H9 (cell line): ENCODE measurements at regions not wholly inside any gene's neighbourhood (a gene's known extent, or its start where the extent isn't known, plus 50 kb on each side); places are given as distances from the start of the nearest gene placed in this dataset.
"Not testable (repeated sequence)": the region's sequence is repeated elsewhere in the genome, so short reads cannot be mapped to it uniquely, and the experiment has no call there.

ENCODE experiments used
- DNase-seq: peaks from one replicate; pipeline ENCODE4 v3.0.0-alpha.2; 2017
- H2AFZ ChIP-seq: one replicate; pipeline ENCODE4 v1.6.1; 2013; ENCODE audit warnings: mild to moderate bottlenecking, low read length, control low read depth, moderate library complexity
- H2AK5ac ChIP-seq: 2 replicates; pipeline ENCODE4 v1.6.1; 2013; ENCODE audit warnings: low read length, control low read depth, mixed read lengths; ENCODE audit not compliant: insufficient read length
- H2BK120ac ChIP-seq: one replicate; pipeline ENCODE4 v1.6.1; 2013; ENCODE audit warnings: low read depth, mild to moderate bottlenecking, low read length, control low read depth, inconsistent platforms; ENCODE audit not compliant: poor library complexity, severe bottlenecking
- H2BK12ac ChIP-seq: 2 replicates; pipeline ENCODE4 v1.6.1; 2013; ENCODE audit warnings: low read length, control low read depth, mixed read lengths, low read depth; ENCODE audit not compliant: insufficient read length
- H2BK15ac ChIP-seq: 2 replicates; pipeline ENCODE4 v1.6.1; 2013; ENCODE audit warnings: low read depth, low read length, control low read depth
- H2BK20ac ChIP-seq: one replicate; pipeline ENCODE4 v1.6.1; 2013; ENCODE audit warnings: low read depth, mild to moderate bottlenecking, low read length, control low read depth, inconsistent platforms; ENCODE audit not compliant: poor library complexity, severe bottlenecking
- H2BK5ac ChIP-seq: 2 replicates; pipeline ENCODE4 v1.6.1; 2013; ENCODE audit warnings: low read length, control low read depth, mixed read lengths; ENCODE audit not compliant: insufficient read length
- H3K14ac ChIP-seq: 2 replicates; pipeline ENCODE4 v1.6.1; 2013; ENCODE audit warnings: low read length, control low read depth; ENCODE audit not compliant: insufficient read depth
- H3K18ac ChIP-seq: 2 replicates; pipeline ENCODE4 v1.6.1; 2013; ENCODE audit warnings: low read depth, mild to moderate bottlenecking, mixed read lengths, low read length, control low read depth; ENCODE audit not compliant: insufficient read length
- H3K23ac ChIP-seq: 2 replicates; pipeline ENCODE4 v1.6.1; 2013; ENCODE audit warnings: low read length, control low read depth, mixed read lengths, low read depth; ENCODE audit not compliant: insufficient read length
- H3K23me2 ChIP-seq: 2 replicates; pipeline ENCODE4 v1.6.1; 2013; ENCODE audit warnings: low read depth, mild to moderate bottlenecking, mixed read lengths, low read length, control low read depth; ENCODE audit not compliant: insufficient read length, poor library complexity, severe bottlenecking
- H3K27ac ChIP-seq: 2 replicates; pipeline ENCODE4 v1.5.1; 2013; ENCODE audit warnings: low read length, control low read depth, mixed read lengths, low read depth; ENCODE audit not compliant: insufficient read length
- H3K27me3 ChIP-seq: 2 replicates; pipeline ENCODE4 v1.6.1; 2013; ENCODE audit warnings: low read length, control low read depth, inconsistent platforms; ENCODE audit not compliant: insufficient read depth
- H3K4ac ChIP-seq: 2 replicates; pipeline ENCODE4 v1.6.1; 2013; ENCODE audit warnings: low read depth, mild to moderate bottlenecking, control low read depth, inconsistent platforms, low read length, moderate library complexity
- H3K4me1 ChIP-seq: 2 replicates; pipeline ENCODE4 v1.6.1; 2013; ENCODE audit warnings: low read length, control low read depth, inconsistent platforms; ENCODE audit not compliant: insufficient read depth
- H3K4me2 ChIP-seq: 2 replicates; pipeline ENCODE4 v1.6.1; 2013; ENCODE audit warnings: low read length, control low read depth, mixed read lengths; ENCODE audit not compliant: insufficient read length, insufficient read depth
- H3K56ac ChIP-seq: 2 replicates; pipeline ENCODE4 v1.6.1; 2013; ENCODE audit warnings: low read depth, mild to moderate bottlenecking, mixed read lengths, low read length, control low read depth; ENCODE audit not compliant: insufficient read length
- H3K79me1 ChIP-seq: 2 replicates; pipeline ENCODE4 v1.6.1; 2013; ENCODE audit warnings: low read depth, mild to moderate bottlenecking, moderate library complexity, low read length, control low read depth, inconsistent platforms; ENCODE audit not compliant: insufficient read depth, poor library complexity, severe bottlenecking
- H3K79me2 ChIP-seq: 2 replicates; pipeline ENCODE4 v1.6.1; 2013; ENCODE audit warnings: low read length, control low read depth, inconsistent platforms; ENCODE audit not compliant: insufficient read depth
- H3K9ac ChIP-seq: 2 replicates; pipeline ENCODE4 v1.6.1; 2013; ENCODE audit warnings: low read length, control low read depth, mixed read lengths; ENCODE audit not compliant: insufficient read length; ENCODE audit errors: extremely low read depth
- H3K9me3 ChIP-seq: one replicate; pipeline ENCODE4 v1.6.1; 2013; ENCODE audit warnings: low read depth, low read length, inconsistent platforms; ENCODE audit not compliant: control insufficient read depth
- H3T11ph ChIP-seq: one replicate; pipeline ENCODE4 v1.6.1; 2013; ENCODE audit warnings: mild to moderate bottlenecking, low read length, control low read depth, inconsistent platforms
- H4K20me1 ChIP-seq: one replicate; pipeline ENCODE4 v1.6.1; 2013; ENCODE audit not compliant: control insufficient read depth, insufficient read length, insufficient read depth
- H4K5ac ChIP-seq: 2 replicates; pipeline ENCODE4 v1.6.1; 2013; ENCODE audit warnings: low read depth, mild to moderate bottlenecking, mixed read lengths, low read length, control low read depth; ENCODE audit not compliant: insufficient read length
- H4K8ac ChIP-seq: replicated peaks from 2 replicates; pipeline ENCODE4 v1.6.1; 2013; ENCODE audit warnings: low read length, control low read depth, mixed read lengths, low read depth; ENCODE audit not compliant: insufficient read length
- H4K91ac ChIP-seq: 2 replicates; pipeline ENCODE4 v1.6.1; 2013; ENCODE audit warnings: low read depth, mild to moderate bottlenecking, moderate library complexity, mixed read lengths, low read length, control low read depth; ENCODE audit not compliant: insufficient read length
- H3K27ac Mint-ChIP-seq, 3 experiments: 2 replicates in 2 of 3; 3 replicates in 1 of 3; pipeline ENCODE4 v1.8.0; 2020 to 2021; ENCODE audit warnings: mixed read lengths in 3 of 3, mild to moderate bottlenecking in 1 of 3, moderate library complexity in 1 of 3
- H3K27me3 Mint-ChIP-seq: 2 replicates; pipeline ENCODE4 v1.8.0; 2021; ENCODE audit warnings: low read depth, mild to moderate bottlenecking, moderate library complexity, mixed read lengths
- H3K36me3 Mint-ChIP-seq, 3 experiments: 2 replicates in 2 of 3; 3 replicates in 1 of 3; pipeline ENCODE4 v1.8.0; 2020 to 2021; ENCODE audit warnings: low read depth in 3 of 3, mixed read lengths in 3 of 3; ENCODE audit not compliant: insufficient read depth in 1 of 3
- H3K4me1 Mint-ChIP-seq, 2 experiments: 2 replicates each; pipeline ENCODE4 v1.8.0; 2020; ENCODE audit warnings: mixed read lengths in 2 of 2
- H3K4me3 Mint-ChIP-seq, 2 experiments: 2 replicates in 1 of 2; 3 replicates in 1 of 2; pipeline ENCODE4 v1.8.0; 2020 to 2021; ENCODE audit warnings: mild to moderate bottlenecking in 2 of 2, mixed read lengths in 2 of 2, moderate library complexity in 1 of 2
- H3K9me3 Mint-ChIP-seq, 2 experiments: 2 replicates in 1 of 2; 3 replicates in 1 of 2; pipeline ENCODE4 v1.8.0; 2020; ENCODE audit warnings: mild to moderate bottlenecking in 2 of 2, mixed read lengths in 2 of 2, moderate library complexity in 1 of 2
- WGBS: extraction: QIAGEN DNeasy Blood & Tissue Kit; methylation state at CpG from one replicate; pipeline ENCODE4 v1.1.7; 2013; ENCODE audit warnings: missing lambda C conversion rate, low lambda C conversion rate, mixed read lengths; ENCODE audit not compliant: insufficient read length; ENCODE audit errors: extremely low coverage; 5-methylcytosine and 5-hydroxymethylcytosine counted together

DNA sequence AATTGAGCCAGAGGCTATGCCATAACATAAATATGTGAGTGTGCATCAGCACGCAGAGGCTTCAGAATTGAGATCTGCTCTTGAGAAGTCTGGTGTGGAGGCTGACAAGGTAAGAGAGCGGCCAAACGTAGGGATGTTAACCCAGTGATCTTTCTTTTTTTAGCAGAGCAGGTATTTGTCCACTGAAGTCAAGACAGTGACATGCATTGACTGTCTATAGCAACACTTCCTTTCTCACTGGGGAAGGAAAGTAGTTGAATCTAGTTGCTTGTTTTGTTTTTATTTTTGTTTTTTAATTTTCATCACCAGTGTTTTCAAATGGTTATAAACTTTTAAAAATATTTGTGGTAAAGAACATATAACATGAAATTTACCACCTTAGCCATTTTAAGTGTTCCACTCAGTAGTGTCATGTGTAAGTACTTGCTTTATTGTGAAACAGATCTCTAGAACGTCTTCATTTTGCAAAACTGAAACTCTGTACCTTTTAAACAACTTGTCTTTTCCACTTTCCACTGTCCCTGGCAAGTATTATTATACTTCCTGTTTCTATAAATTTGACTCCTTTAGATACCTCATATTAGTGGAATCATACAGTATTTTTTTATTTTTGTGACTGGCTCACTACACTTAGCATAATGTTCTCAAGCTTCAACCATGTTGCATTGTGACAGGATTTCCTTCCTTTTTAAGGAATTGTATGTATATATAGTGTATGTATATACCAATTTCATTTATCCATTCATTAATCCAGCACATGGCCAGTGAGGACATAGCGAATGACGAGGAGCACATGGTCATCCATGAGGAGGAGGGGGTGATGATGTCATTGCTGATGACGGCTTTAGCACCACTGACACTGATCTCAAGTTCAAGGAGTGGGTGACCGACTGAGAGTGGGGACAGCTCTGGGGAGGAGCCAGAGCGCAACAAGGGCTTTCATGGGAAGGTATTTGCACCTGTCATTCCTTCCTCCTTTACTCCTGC is 80.7 kb upstream of the FABP2 start:
- not testable (repeated sequence) for H3K9me3 Mint-ChIP-seq, H3K27me3 Mint-ChIP-seq, H3K4ac ChIP-seq, H4K20me1 ChIP-seq, H3K18ac ChIP-seq, H3K79me2 ChIP-seq, H3K9ac ChIP-seq, H3K79me1 ChIP-seq, H3K4me1 ChIP-seq, H3K23ac ChIP-seq, H3K56ac ChIP-seq, H2AFZ ChIP-seq, H3K4me1 Mint-ChIP-seq, H4K91ac ChIP-seq, H3K14ac ChIP-seq, H4K8ac ChIP-seq, H3K27ac ChIP-seq, H2BK120ac ChIP-seq, H3K36me3 Mint-ChIP-seq, H2BK12ac ChIP-seq, H2BK15ac ChIP-seq, H2BK5ac ChIP-seq, H3K23me2 ChIP-seq, H2BK20ac ChIP-seq, H3K9me3 ChIP-seq, H3K4me2 ChIP-seq, H3T11ph ChIP-seq, H3K27ac Mint-ChIP-seq, H4K5ac ChIP-seq, H3K27me3 ChIP-seq, DNase-seq, H3K4me3 Mint-ChIP-seq, H2AK5ac ChIP-seq
- WGBS, result no CpG with 5 or more reads among the region's 9 CpGs

DNA sequence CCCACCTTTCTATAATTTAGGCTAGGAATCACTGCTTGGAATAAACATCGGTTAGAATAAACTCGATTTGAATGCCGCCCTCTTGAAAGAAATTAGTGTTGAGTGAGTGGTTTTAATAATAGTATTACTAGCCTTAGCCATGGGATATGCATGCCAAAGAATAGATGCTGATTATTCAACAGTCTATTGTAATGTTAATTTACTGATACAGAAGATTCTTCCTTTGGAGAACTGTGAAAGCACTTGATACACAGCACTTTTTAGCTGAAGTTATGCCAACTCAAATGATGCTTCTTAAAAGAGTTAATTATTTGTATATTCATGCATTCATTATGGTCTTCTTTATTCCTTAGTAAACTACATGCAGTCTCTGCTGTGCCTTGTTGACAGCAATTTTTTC is 73.8 kb upstream of the FABP2 start:
- H4K91ac ChIP-seq, H2BK20ac ChIP-seq, H3K9me3 Mint-ChIP-seq, H2BK12ac ChIP-seq, H3K9ac ChIP-seq, DNase-seq, H3K27me3 ChIP-seq, H3K36me3 Mint-ChIP-seq, H3K79me1 ChIP-seq, H3K4me2 ChIP-seq, H3K9me3 ChIP-seq, H3K79me2 ChIP-seq, H4K8ac ChIP-seq, H2BK15ac ChIP-seq, H3K27ac Mint-ChIP-seq, H3K27me3 Mint-ChIP-seq, H4K20me1 ChIP-seq, H3K23ac ChIP-seq, H2BK120ac ChIP-seq, H3K27ac ChIP-seq, H3K56ac ChIP-seq, H2BK5ac ChIP-seq, H3T11ph ChIP-seq, H3K18ac ChIP-seq, H4K5ac ChIP-seq, H3K14ac ChIP-seq, H2AK5ac ChIP-seq, H3K4me1 ChIP-seq, H3K23me2 ChIP-seq, H2AFZ ChIP-seq, H3K4ac ChIP-seq, H3K4me3 Mint-ChIP-seq: not testable (repeated sequence)
- peaks cover 16 to 18% of the 10 kb centered on the region in 2 experiments for H3K4me1 Mint-ChIP-seq
- no CpG with 5 or more reads among the region's 3 CpGs for WGBS
